H1 (cell line): ENCODE measurements at regions not wholly inside any gene's neighbourhood (a gene's known extent, or its start where the extent isn't known, plus 50 kb on each side); places are given as distances from the start of the nearest gene placed in this dataset.

Source experiments
- CTCF ChIA-PET: fragments of 300-600 bp; sonication (Branson Sonifier 250); formaldehyde crosslinking; loops from one replicate; lab custom pipeline; 2021; ENCODE audit not compliant: partially characterized antibody; lab: Charles Lee
- POLR2A ChIA-PET: fragments of 300-600 bp; sonication (Branson Sonifier 250); formaldehyde crosslinking; loops from one replicate; lab custom pipeline; 2021; ENCODE audit warnings: inconsistent platforms; ENCODE audit not compliant: partially characterized antibody; lab: Charles Lee
- DNase-seq, 2 experiments: peaks; one replicate each; pipeline versions ENCODE4 v3.0.0 to v3.0.0-alpha.2; 2010 to 2022; ENCODE audit warnings: low spot score in 2 of 2, low read depth in 1 of 2, mixed read lengths in 1 of 2
- FAIRE-seq: peaks from 2 replicates; lab custom pipeline; 2011; peaks lifted over from hg19 to GRCh38; lab: Jason Lieb, UNC
- H2AFZ ChIP-seq: 2 replicates; pipeline ENCODE4 v1.8.1; 2012; ENCODE audit warnings: low read length, inconsistent platforms
- H2AK5ac ChIP-seq: 2 replicates; pipeline ENCODE4 v1.6.1; 2013; ENCODE audit warnings: low read depth, low read length
- H2BK120ac ChIP-seq: replicated peaks from 2 replicates; pipeline ENCODE3; 2013; ENCODE audit warnings: low read depth, low read length, inconsistent platforms
- H2BK12ac ChIP-seq: 2 replicates; pipeline ENCODE4 v1.6.1; 2013; ENCODE audit warnings: low read depth, low read length
- H2BK15ac ChIP-seq: 2 replicates; pipeline ENCODE4 v1.6.1; 2013; ENCODE audit warnings: low read length
- H2BK20ac ChIP-seq: 2 replicates; pipeline ENCODE4 v1.6.1; 2013; ENCODE audit warnings: low read length
- H2BK5ac ChIP-seq: 2 replicates; pipeline ENCODE4 v1.6.1; 2013; ENCODE audit warnings: low read depth, low read length
- H3K14ac ChIP-seq: 2 replicates; pipeline ENCODE4 v1.6.1; 2013; ENCODE audit warnings: inconsistent platforms; ENCODE audit not compliant: insufficient read length
- H3K18ac ChIP-seq: 2 replicates; pipeline ENCODE4 v1.6.1; 2013; ENCODE audit warnings: low read length; ENCODE audit errors: extremely low read depth
- H3K23ac ChIP-seq: 2 replicates; pipeline ENCODE4 v1.6.1; 2013; ENCODE audit warnings: inconsistent platforms; ENCODE audit not compliant: insufficient read length
- H3K23me2 ChIP-seq: 2 replicates; pipeline ENCODE4 v1.6.1; 2013; ENCODE audit warnings: low read depth, low read length
- H3K27ac ChIP-seq: 2 replicates; pipeline ENCODE4 v1.6.1; 2011; ENCODE audit warnings: low read depth, low read length, inconsistent platforms
- H3K27me3 ChIP-seq, 4 experiments: replicated peaks in 1 of 4; 1 replicate in 1 of 4; 2 replicates in 3 of 4; pipeline versions ENCODE4 v1.6.1 to v1.8.1; 2011 to 2013; ENCODE audit warnings: low read length in 3 of 4, mild to moderate bottlenecking in 3 of 4, inconsistent platforms in 2 of 4, mixed read lengths in 2 of 4, moderate library complexity in 1 of 4; ENCODE audit not compliant: control insufficient read depth in 3 of 4, insufficient read depth in 3 of 4; ENCODE audit errors: extremely low read depth in 1 of 4
- H3K36me3 ChIP-seq, 4 experiments: 2 replicates each; pipeline versions ENCODE4 v1.6.1 to v1.8.1; 2011 to 2013; ENCODE audit warnings: mild to moderate bottlenecking in 4 of 4, low read length in 3 of 4, moderate library complexity in 2 of 4, control low read depth in 1 of 4, inconsistent platforms in 1 of 4; ENCODE audit not compliant: insufficient read depth in 4 of 4, control insufficient read depth in 2 of 4
- H3K4ac ChIP-seq: replicated peaks from 2 replicates; pipeline ENCODE3; 2013; ENCODE audit warnings: low read length, low read depth, mixed read lengths, inconsistent platforms; ENCODE audit not compliant: insufficient read length
- H3K4me1 ChIP-seq, 4 experiments: replicated peaks in 1 of 4; 1 replicate in 1 of 4; 2 replicates in 3 of 4; pipeline versions ENCODE4 v1.6.1 to v1.8.1; 2011 to 2013; ENCODE audit warnings: low read length in 3 of 4, inconsistent platforms in 2 of 4, mixed read lengths in 1 of 4; ENCODE audit not compliant: insufficient read depth in 4 of 4, control insufficient read depth in 3 of 4
- H3K4me2 ChIP-seq, 2 experiments: 2 replicates each; pipeline versions ENCODE4 v1.6.1 to v1.8.1; 2011 to 2013; ENCODE audit warnings: low read depth in 2 of 2, low read length in 2 of 2, control low read depth in 1 of 2, inconsistent platforms in 1 of 2, mild to moderate bottlenecking in 1 of 2; ENCODE audit not compliant: insufficient read depth in 1 of 2
- H3K4me3 ChIP-seq, 4 experiments: fragments of 200-600, 300-600 bp in 1 of 4; sonication (generic), shearing (Covaris generic), sonication (Bioruptor Twin) in 1 of 4; 2 replicates each; pipeline versions ENCODE4 v1.5.1 to v1.8.1; 2011 to 2016; ENCODE audit warnings: low read length in 4 of 4, low read depth in 3 of 4, control low read depth in 2 of 4, inconsistent platforms in 2 of 4, mild to moderate bottlenecking in 2 of 4, mixed read lengths in 1 of 4, moderate library complexity in 1 of 4; ENCODE audit not compliant: insufficient read depth in 2 of 4; ENCODE audit errors: extremely low read depth in 1 of 4
- H3K56ac ChIP-seq: replicated peaks from 2 replicates; pipeline ENCODE3; 2013; ENCODE audit warnings: low read depth, mild to moderate bottlenecking, mixed read lengths, low read length, inconsistent platforms; ENCODE audit not compliant: insufficient read length
- H3K79me1 ChIP-seq: 2 replicates; pipeline ENCODE4 v1.6.1; 2013; ENCODE audit warnings: low read depth, low read length, control low read depth
- H3K79me2 ChIP-seq, 2 experiments: 2 replicates each; pipeline versions ENCODE4 v1.6.1 to v1.8.1; 2012 to 2013; ENCODE audit warnings: low read length in 2 of 2, mild to moderate bottlenecking in 2 of 2, inconsistent platforms in 1 of 2; ENCODE audit not compliant: insufficient read depth in 2 of 2, control insufficient read depth in 1 of 2
- H3K9ac ChIP-seq, 4 experiments: replicated peaks in 1 of 4; 1 replicate in 1 of 4; 2 replicates in 3 of 4; pipeline versions ENCODE4 v1.6.1 to v1.8.1; 2011 to 2013; ENCODE audit warnings: low read depth in 3 of 4, low read length in 3 of 4, control low read depth in 2 of 4, mild to moderate bottlenecking in 2 of 4, moderate library complexity in 2 of 4, inconsistent platforms in 1 of 4; ENCODE audit errors: extremely low read depth in 1 of 4
- H3K9me3 ChIP-seq, 2 experiments: 2 replicates each; pipeline versions ENCODE4 v1.6.1 to v1.8.1; 2012 to 2013; ENCODE audit warnings: mild to moderate bottlenecking in 2 of 2, moderate library complexity in 2 of 2, control low read depth in 1 of 2, inconsistent platforms in 1 of 2, low read depth in 1 of 2, low read length in 1 of 2, mixed read lengths in 1 of 2; ENCODE audit not compliant: insufficient read depth in 2 of 2
- H4K20me1 ChIP-seq, 2 experiments: replicated peaks in 1 of 2; 2 replicates each; pipeline versions ENCODE3 to v1.8.1; 2011 to 2013; ENCODE audit warnings: inconsistent platforms in 2 of 2, low read length in 2 of 2, mild to moderate bottlenecking in 1 of 2; ENCODE audit not compliant: insufficient read depth in 2 of 2, control insufficient read depth in 1 of 2
- H4K5ac ChIP-seq: 2 replicates; pipeline ENCODE4 v1.6.1; 2013; ENCODE audit warnings: low read length, low read depth, mixed read lengths, inconsistent platforms; ENCODE audit not compliant: insufficient read length
- H4K8ac ChIP-seq: 2 replicates; pipeline ENCODE4 v1.8.0; 2013; ENCODE audit warnings: mild to moderate bottlenecking, moderate library complexity, low read length, inconsistent platforms; ENCODE audit not compliant: insufficient read depth; ENCODE audit errors: extremely low read depth
- H4K91ac ChIP-seq: replicated peaks from 2 replicates; pipeline ENCODE3; 2013; ENCODE audit warnings: low read length, mixed read lengths, inconsistent platforms; ENCODE audit not compliant: insufficient read length
- BACH1 ChIP-seq: IDR thresholded peaks from 2 replicates; pipeline ENCODE4 v1.6.1; 2012; ENCODE audit warnings: low read length, improper control_type of control experiment
- CREB1 ChIP-seq: IDR thresholded peaks from 2 replicates; pipeline ENCODE4 v1.6.1; 2012; ENCODE audit warnings: inconsistent platforms
- CTCF ChIP-seq, 3 experiments: IDR thresholded peaks; 1 replicate in 2 of 3; 2 replicates in 1 of 3; pipeline versions ENCODE4 v1.5.1 to v1.6.1; 2011; ENCODE audit warnings: low read length in 3 of 3, mild to moderate bottlenecking in 3 of 3, inconsistent platforms in 2 of 3, low read depth in 1 of 3, moderate library complexity in 1 of 3; ENCODE audit not compliant: insufficient read depth in 1 of 3; ENCODE audit errors: control extremely low read depth in 1 of 3
- HDAC2 ChIP-seq, 2 experiments: fragments of 300-600 bp in 1 of 2; sonication (generic) in 1 of 2; IDR thresholded peaks; 2 replicates each; pipeline ENCODE4 v1.6.1; 2011 to 2012; ENCODE audit warnings: low read depth in 2 of 2, low read length in 2 of 2, mild to moderate bottlenecking in 2 of 2, moderate library complexity in 2 of 2, borderline replicate concordance in 1 of 2, inconsistent platforms in 1 of 2
- NRF1 ChIP-seq: IDR thresholded peaks from 2 replicates; pipeline ENCODE4 v1.6.1; 2011; ENCODE audit warnings: mild to moderate bottlenecking, low read depth, low read length, improper control_type of control experiment
- RNF2 ChIP-seq: fragments of 200-900, 300-1000 bp; sonication (generic); IDR thresholded peaks from 2 replicates; pipeline ENCODE4 v1.7.1; 2016; ENCODE audit warnings: borderline replicate concordance, low read depth, mild to moderate bottlenecking, antibody characterized with exemption, low read length; ENCODE audit not compliant: poor library complexity, severe bottlenecking; ENCODE audit errors: missing control alignments
- SIRT6 ChIP-seq: IDR thresholded peaks from one replicate; pipeline ENCODE4 v1.7.1; 2012; ENCODE audit warnings: low read length, inconsistent platforms
- TAF1 ChIP-seq: IDR thresholded peaks from 2 replicates; pipeline ENCODE4 v1.6.1; 2011; ENCODE audit warnings: mild to moderate bottlenecking, low read depth, low read length
- TAF7 ChIP-seq: optimal IDR thresholded peaks from 2 replicates; pipeline ENCODE3; 2011; ENCODE audit warnings: low read depth, mild to moderate bottlenecking, inconsistent platforms, low read length, moderate library complexity, borderline replicate concordance
- ZNF274 ChIP-seq: IDR thresholded peaks from 2 replicates; pipeline ENCODE4 v1.7.0; 2012; ENCODE audit warnings: low read length, borderline replicate concordance; ENCODE audit errors: extremely low read depth
- WGBS, 2 experiments: shearing (Covaris generic) in 1 of 2; methylation state at CpG; one replicate each; pipeline versions ENCODE4 v1.1.6 to v1.1.7; 2013 to 2015; ENCODE audit warnings: low lambda C conversion rate in 2 of 2, mixed read lengths in 2 of 2, inconsistent platforms in 1 of 2, low coverage in 1 of 2, missing lambda C conversion rate in 1 of 2; ENCODE audit not compliant: insufficient replicate concordance in 2 of 2, insufficient coverage in 1 of 2, insufficient read length in 1 of 2; ENCODE audit errors: extremely low coverage in 1 of 2, missing lambda C conversion rate in 1 of 2; 5-methylcytosine and 5-hydroxymethylcytosine counted together

- DNase-seq (peak in 1 of 2 experiments; percentile 26), FAIRE-seq (no peak)
- Histone ChIP-seq H4K8ac (no peak overlapping the region), H3K79me1 (no peaks in the 10 kb centered on the region), H3K14ac (no peak overlapping the region), H2BK5ac (no peak overlapping the region; the same call in 1 of the 2 replicates), H2AK5ac (no peak overlapping the region), H4K20me1 (no peaks in the 10 kb centered on the region), H2BK20ac (no peak overlapping the region), H3K4me1 (no peaks in the 10 kb centered on the region), H2BK12ac (no peak overlapping the region), H3K23me2 (no peaks in the 10 kb centered on the region), H3K9ac (no peak overlapping the region), H3K56ac (no peak overlapping the region), H3K4me3 (no peak overlapping the region), H3K27me3 (no peaks in the 10 kb centered on the region; a peak in 1 of 7 replicates), H3K36me3 (no peaks in the 10 kb centered on the region), H3K9me3 (0 out of 4 replicates have a peak, but pooled peaks cover 0 to 3% of the 10 kb centered on the region in 2 experiments), H3K18ac (no peak overlapping the region), H4K5ac (no peak overlapping the region), H2BK120ac (no peak overlapping the region), H3K4ac (no peak overlapping the region), H3K27ac (no peak overlapping the region), H4K91ac (no peak overlapping the region), H2AFZ (no peak overlapping the region), H3K23ac (no peak overlapping the region), H3K79me2 (no peaks in the 10 kb centered on the region), H3K4me2 (no peak overlapping the region), H2BK15ac (no peak overlapping the region)
- WGBS, 2 experiments = 88% methylated on average over 9 of the region's 9 CpGs; no CpG with 5 or more reads in 1 of the 2 experiments
- ChIA-PET CTCF (no interaction called here), POLR2A (no interaction called here)
- TF ChIP-seq TAF1 = no peak
- no peak for TF ChIP-seq HDAC2 (IDR thresholded peaks at IDR 0.05; ENCODE audit: borderline replicate concordance in 1 of 2, low read depth in 2 of 2, low read length in 2 of 2)
- TF ChIP-seq RNF2 = no peak
- no peak for TF ChIP-seq SIRT6
- TF ChIP-seq TAF7 = no peak
- no peak for TF ChIP-seq BACH1
- no peak for TF ChIP-seq CREB1
- no peak for TF ChIP-seq CTCF (IDR thresholded peaks at IDR 0.05; ENCODE audit: control extremely low read depth in 1 of 3, insufficient read depth in 1 of 3, low read depth in 1 of 3, low read length in 3 of 3)
- no peak for TF ChIP-seq ZNF274
- no peak for TF ChIP-seq NRF1
These were observed 236.1 kb downstream of the VAPA start for GRCh38 chr18:10149768-10150556.
